ENCODE measurements at regions not wholly inside any gene's neighbourhood (a gene's known extent, or its start where the extent isn't known, plus 50 kb on each side); places are given as distances from the start of the nearest gene placed in this dataset.

DNA sequence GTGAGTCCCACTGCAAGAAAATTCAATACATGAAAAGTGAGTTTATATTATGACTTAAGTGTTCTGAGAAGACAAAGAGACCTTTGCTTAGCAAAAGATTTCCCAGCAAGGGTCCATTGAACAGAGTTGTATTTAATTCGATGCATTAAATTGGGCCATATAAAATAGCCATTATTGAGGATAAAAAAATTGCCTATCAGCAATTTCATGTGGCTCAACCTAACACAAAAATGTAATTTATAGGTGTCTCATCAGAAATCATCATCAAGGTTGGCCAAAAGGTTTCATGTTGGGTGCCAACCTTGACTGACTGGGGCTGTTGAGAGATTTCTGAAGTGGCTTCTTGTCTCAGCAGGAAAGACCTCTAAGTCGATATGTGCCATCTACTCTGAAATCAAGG, 84.8 kb upstream of the TOX3 start:
- TF ChIP-seq, protein P1, sequence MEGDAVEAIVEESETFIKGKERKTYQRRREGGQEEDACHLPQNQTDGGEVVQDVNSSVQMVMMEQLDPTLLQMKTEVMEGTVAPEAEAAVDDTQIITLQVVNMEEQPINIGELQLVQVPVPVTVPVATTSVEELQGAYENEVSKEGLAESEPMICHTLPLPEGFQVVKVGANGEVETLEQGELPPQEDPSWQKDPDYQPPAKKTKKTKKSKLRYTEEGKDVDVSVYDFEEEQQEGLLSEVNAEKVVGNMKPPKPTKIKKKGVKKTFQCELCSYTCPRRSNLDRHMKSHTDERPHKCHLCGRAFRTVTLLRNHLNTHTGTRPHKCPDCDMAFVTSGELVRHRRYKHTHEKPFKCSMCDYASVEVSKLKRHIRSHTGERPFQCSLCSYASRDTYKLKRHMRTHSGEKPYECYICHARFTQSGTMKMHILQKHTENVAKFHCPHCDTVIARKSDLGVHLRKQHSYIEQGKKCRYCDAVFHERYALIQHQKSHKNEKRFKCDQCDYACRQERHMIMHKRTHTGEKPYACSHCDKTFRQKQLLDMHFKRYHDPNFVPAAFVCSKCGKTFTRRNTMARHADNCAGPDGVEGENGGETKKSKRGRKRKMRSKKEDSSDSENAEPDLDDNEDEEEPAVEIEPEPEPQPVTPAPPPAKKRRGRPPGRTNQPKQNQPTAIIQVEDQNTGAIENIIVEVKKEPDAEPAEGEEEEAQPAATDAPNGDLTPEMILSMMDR (IDR thresholded peaks at IDR 0.05; ENCODE audit: insufficient read depth, low read depth, low read length): no peak
- no peak for TF ChIP-seq EZH2 (IDR thresholded peaks at IDR 0.05; ENCODE audit: insufficient read depth, low read length)

Measured in astrocyte (in vitro differentiated cells and primary cell).